Neural crest cell (in vitro differentiated cells): ENCODE measurements at regions not wholly inside any gene's neighbourhood (a gene's known extent, or its start where the extent isn't known, plus 50 kb on each side); places are given as distances from the start of the nearest gene placed in this dataset.

Experiments
- DNase-seq: peaks from one replicate; pipeline ENCODE4 v3.0.0; 2021; ENCODE audit warnings: low read depth, mixed read lengths, low spot score
- H3K27ac Mint-ChIP-seq: one replicate; pipeline ENCODE4 v1.8.0; 2021; ENCODE audit warnings: mild to moderate bottlenecking, mixed read lengths; ENCODE audit not compliant: unreplicated experiment
- H3K27me3 Mint-ChIP-seq: 2 replicates; pipeline ENCODE4 v1.8.0; 2021; ENCODE audit warnings: low read depth, mild to moderate bottlenecking, mixed read lengths
- H3K36me3 Mint-ChIP-seq: 2 replicates; pipeline ENCODE4 v1.8.0; 2021; ENCODE audit warnings: low read depth, mild to moderate bottlenecking, mixed read lengths
- H3K4me1 Mint-ChIP-seq: 2 replicates; pipeline ENCODE4 v1.8.0; 2021; ENCODE audit warnings: mixed read lengths
- H3K4me3 Mint-ChIP-seq: one replicate; pipeline ENCODE4 v1.8.0; 2021; ENCODE audit warnings: mild to moderate bottlenecking, mixed read lengths
- H3K9me3 Mint-ChIP-seq: 2 replicates; pipeline ENCODE4 v1.8.0; 2021; ENCODE audit warnings: mixed read lengths
- TF ChIP-seq, protein P1 (sequence below): fragments of 200-600 bp; sonication (generic); conservative IDR thresholded peaks from 2 replicates; pipeline ENCODE4 v1.5.0; 2021; ENCODE audit warnings: antibody characterized with exemption, mild to moderate bottlenecking

DNA sequence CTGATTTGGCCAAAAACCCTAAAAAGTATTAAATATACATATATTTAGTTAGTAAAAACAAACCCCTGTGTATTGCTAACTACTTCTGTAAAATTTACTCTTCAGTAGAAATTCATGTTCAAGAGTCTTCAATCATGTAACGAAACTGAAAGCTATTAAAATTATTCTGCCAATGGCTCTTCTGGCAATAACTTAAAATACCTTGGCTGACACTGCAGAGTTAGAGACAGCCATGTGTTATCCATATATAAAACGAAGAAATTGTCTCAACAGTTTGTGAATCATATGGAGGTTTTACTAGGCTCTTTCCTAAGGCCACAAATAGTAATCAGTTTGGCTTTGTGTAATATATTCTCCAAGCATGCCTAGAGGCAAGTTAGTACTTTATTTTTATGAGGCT, 357.2 kb downstream of the COL11A1 start:
- TF ChIP-seq, protein P1, sequence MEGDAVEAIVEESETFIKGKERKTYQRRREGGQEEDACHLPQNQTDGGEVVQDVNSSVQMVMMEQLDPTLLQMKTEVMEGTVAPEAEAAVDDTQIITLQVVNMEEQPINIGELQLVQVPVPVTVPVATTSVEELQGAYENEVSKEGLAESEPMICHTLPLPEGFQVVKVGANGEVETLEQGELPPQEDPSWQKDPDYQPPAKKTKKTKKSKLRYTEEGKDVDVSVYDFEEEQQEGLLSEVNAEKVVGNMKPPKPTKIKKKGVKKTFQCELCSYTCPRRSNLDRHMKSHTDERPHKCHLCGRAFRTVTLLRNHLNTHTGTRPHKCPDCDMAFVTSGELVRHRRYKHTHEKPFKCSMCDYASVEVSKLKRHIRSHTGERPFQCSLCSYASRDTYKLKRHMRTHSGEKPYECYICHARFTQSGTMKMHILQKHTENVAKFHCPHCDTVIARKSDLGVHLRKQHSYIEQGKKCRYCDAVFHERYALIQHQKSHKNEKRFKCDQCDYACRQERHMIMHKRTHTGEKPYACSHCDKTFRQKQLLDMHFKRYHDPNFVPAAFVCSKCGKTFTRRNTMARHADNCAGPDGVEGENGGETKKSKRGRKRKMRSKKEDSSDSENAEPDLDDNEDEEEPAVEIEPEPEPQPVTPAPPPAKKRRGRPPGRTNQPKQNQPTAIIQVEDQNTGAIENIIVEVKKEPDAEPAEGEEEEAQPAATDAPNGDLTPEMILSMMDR: no peak
- DNase-seq: no peak
- no peak overlapping the region for H3K4me3 Mint-ChIP-seq
- no peaks in the 10 kb centered on the region for H3K9me3 Mint-ChIP-seq
- H3K36me3 Mint-ChIP-seq: no peaks in the 10 kb centered on the region
- no peak overlapping the region for H3K27ac Mint-ChIP-seq
- H3K4me1 Mint-ChIP-seq: no peaks in the 10 kb centered on the region
- H3K27me3 Mint-ChIP-seq: no peaks in the 10 kb centered on the region

DNA sequence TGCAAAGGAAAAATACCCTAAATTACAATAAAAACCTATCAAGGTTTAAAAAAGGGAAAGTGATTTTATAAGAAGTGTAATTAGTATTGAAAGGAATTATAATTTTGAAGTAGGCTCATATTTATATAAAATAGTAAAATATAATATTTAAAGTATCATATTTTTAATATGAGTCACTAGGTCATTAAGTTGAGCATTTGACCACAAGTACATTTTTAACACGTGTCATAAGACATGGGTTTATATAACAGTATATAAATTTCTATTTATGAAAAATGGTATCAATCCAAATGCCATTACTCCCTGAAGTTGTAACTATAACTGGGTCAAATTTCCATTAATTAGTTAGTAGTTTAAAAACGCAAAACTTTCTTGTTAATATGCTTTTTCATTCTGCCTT, 365.9 kb downstream of the COL11A1 start:
- Mint-ChIP-seq H3K36me3 (no peaks in the 10 kb centered on the region), H3K4me1 (peaks cover 6% of the 10 kb centered on the region), H3K4me3 (no peak overlapping the region), H3K9me3 (peaks cover 5% of the 10 kb centered on the region), H3K27ac (no peak overlapping the region), H3K27me3 (no peaks in the 10 kb centered on the region)
- TF ChIP-seq, protein P1: no peak
- DNase-seq: no peak

DNA sequence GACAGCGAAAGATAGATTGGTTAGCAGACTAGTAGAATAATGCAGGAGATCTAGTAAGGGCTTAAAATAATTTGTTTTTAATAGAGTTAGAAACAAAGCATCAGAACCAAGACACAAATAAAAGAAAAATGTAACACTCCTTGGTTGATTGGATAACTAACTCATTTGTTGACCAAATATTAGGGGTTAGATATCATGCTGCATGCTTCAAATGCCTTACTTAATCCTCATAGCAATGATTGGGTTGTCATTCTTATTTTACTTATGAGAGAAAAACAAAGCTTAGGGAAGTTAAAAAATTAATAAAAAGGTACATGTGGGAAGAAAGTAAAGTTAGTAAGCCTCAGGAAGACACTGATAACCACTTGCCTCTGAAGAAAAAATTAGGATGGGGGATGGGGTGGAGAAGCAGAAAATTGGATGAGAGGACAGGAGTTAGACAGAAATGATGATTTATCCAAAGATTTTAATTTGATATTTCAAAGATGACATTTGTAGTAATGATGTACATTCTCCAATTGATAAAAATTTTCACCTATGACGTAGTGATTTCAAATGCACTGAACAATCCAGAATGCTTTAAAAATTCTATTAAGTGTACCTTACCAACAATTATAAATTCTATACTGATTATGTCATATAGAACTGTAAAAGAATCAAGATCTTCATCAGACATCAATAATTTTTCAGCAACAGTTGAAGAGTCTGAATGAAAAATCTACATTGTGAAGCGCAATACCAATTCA, 374.7 kb downstream of the COL11A1 start:
- no peak for DNase-seq
- Mint-ChIP-seq H3K36me3 (no peaks in the 10 kb centered on the region), H3K27me3 (no peaks in the 10 kb centered on the region), H3K9me3 (no peaks in the 10 kb centered on the region), H3K4me1 (peaks cover 9% of the 10 kb centered on the region), H3K27ac (no peak overlapping the region), H3K4me3 (no peak overlapping the region)
- TF ChIP-seq, protein P1: no peak

DNA sequence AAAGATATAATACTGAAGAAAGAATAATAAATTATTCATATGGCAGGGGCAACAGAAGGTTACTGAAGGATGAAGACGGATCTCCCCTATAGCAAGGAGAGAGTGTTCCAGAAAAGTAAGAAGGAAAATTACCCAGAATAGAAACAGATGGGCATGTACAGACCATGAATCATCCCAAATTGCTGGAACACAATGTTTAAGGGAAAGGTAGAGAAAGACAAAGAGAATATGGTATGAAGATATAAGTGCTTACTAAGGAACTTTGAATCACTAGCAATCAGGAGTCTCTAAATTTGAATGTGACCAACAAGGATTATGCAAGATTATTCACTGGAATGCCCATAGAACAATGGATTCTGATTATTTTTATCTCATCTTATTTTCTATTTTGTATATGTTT, 375.4 kb downstream of the COL11A1 start:
- TF ChIP-seq, protein P1: no peak
- Mint-ChIP-seq H3K27ac (no peak overlapping the region), H3K9me3 (no peaks in the 10 kb centered on the region), H3K27me3 (no peaks in the 10 kb centered on the region), H3K4me3 (no peak overlapping the region), H3K4me1 (peaks cover 7% of the 10 kb centered on the region), H3K36me3 (no peaks in the 10 kb centered on the region)
- DNase-seq: no peak

- Mint-ChIP-seq H3K36me3 (no peaks in the 10 kb centered on the region), H3K27ac (no peak overlapping the region), H3K4me3 (no peak overlapping the region), H3K27me3 (peaks cover 3% of the 10 kb centered on the region), H3K9me3 (no peaks in the 10 kb centered on the region), H3K4me1 (no peaks in the 10 kb centered on the region)
- no peak for DNase-seq
- TF ChIP-seq, protein P1: no peak
These were observed 381.9 kb downstream of the COL11A1 start for GRCh38 chr1:102726417-102726816.
